Central memory CD8-positive, alpha-beta T cell (primary cell): ENCODE measurements at regions not wholly inside any gene's neighbourhood (a gene's known extent, or its start where the extent isn't known, plus 50 kb on each side); places are given as distances from the start of the nearest gene placed in this dataset.

ENCODE experiments used
- ATAC-seq: fragments of 150-1000 bp; cut with Tn5 transposase; replicated peaks from 2 replicates; pipeline ENCODE4 v1.10.0; 2022; ENCODE audit warnings: mild to moderate bottlenecking, moderate FRiP score, moderate number of reproducible peaks; ENCODE audit not compliant: poor library complexity, severe bottlenecking; ENCODE audit errors: extremely low read depth
- DNase-seq, 2 donors: peaks; one replicate each; pipeline ENCODE4 v3.0.0; 2021; ENCODE audit warnings: low spot score in 2 of 2
- H3K27ac Mint-ChIP-seq: one replicate; pipeline ENCODE4 v1.8.0; 2022; ENCODE audit warnings: low read depth, mild to moderate bottlenecking, moderate library complexity, mixed read lengths
- H3K27me3 Mint-ChIP-seq: one replicate; pipeline ENCODE4 v1.8.0; 2022; ENCODE audit warnings: mixed read lengths
- H3K36me3 Mint-ChIP-seq: one replicate; pipeline ENCODE4 v1.8.0; 2022; ENCODE audit warnings: mild to moderate bottlenecking, moderate library complexity, mixed read lengths; ENCODE audit not compliant: insufficient read depth
- H3K4me1 Mint-ChIP-seq: one replicate; pipeline ENCODE4 v1.8.0; 2022; ENCODE audit warnings: mixed read lengths
- H3K4me3 Mint-ChIP-seq: one replicate; pipeline ENCODE4 v1.8.0; 2022; ENCODE audit warnings: mild to moderate bottlenecking, moderate library complexity, mixed read lengths
- H3K9me3 Mint-ChIP-seq: one replicate; pipeline ENCODE4 v1.8.0; 2022; ENCODE audit warnings: mixed read lengths

GRCh38 chr3:137242836-137243400 is 285.1 kb downstream of the IL20RB start:
- no peak overlapping the region for H3K27ac Mint-ChIP-seq

GRCh38 chr3:137246491-137246890 is 288.7 kb downstream of the IL20RB start:
- ATAC-seq = no peak
- no peak for DNase-seq
- no peak overlapping the region for H3K27ac Mint-ChIP-seq
- peaks cover 15% of the 10 kb centered on the region for H3K27me3 Mint-ChIP-seq
- no peak overlapping the region for H3K4me3 Mint-ChIP-seq
- no peaks in the 10 kb centered on the region for H3K36me3 Mint-ChIP-seq
- no peaks in the 10 kb centered on the region for H3K4me1 Mint-ChIP-seq
- peaks cover 11% of the 10 kb centered on the region for H3K9me3 Mint-ChIP-seq

More at GRCh38 chr3:137242836-137243400, 285.1 kb downstream of the IL20RB start:
- Mint-ChIP-seq H3K27me3 (peaks cover 21% of the 10 kb centered on the region), H3K9me3 (peaks cover 4% of the 10 kb centered on the region), H3K4me1 (no peaks in the 10 kb centered on the region), H3K4me3 (no peak overlapping the region), H3K36me3 (no peaks in the 10 kb centered on the region)
- DNase-seq (no peak), ATAC-seq (no peak)

DNA sequence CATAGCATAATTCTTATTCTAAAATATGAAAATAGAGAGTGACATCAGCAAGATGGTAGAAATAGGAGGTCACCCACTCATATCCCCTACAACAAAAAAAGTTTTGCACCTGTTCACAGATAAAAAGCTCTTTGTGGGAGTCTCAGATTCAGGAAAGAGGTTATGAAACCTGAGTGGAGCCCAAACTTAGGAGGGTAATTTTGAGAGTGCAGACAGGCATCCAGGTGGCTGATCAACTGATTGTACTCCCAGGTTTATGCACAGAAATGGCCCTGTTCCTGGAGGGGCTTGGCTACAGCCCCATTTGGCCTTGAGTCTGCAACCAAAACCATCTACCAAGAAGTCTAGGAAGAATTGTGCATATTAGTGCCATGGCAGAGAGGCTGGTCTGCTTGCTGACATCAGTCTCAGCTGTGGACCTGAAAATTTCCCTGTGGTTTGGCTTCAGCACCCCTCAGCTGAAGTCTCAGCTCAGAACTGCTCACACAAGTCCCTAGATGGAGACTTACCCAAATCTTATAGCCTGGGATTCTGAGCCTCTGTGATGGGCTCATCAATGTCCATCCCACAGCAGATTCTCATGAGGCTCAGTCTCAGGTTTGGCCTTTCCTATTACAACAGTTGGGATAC is 291.6 kb downstream of the IL20RB start:
- Mint-ChIP-seq H3K4me3 (no peak overlapping the region), H3K27me3 (no peaks in the 10 kb centered on the region), H3K27ac (no peak overlapping the region), H3K4me1 (no peaks in the 10 kb centered on the region), H3K36me3 (peaks cover 1% of the 10 kb centered on the region), H3K9me3 (peaks cover 6% of the 10 kb centered on the region)
- ATAC-seq (no peak), DNase-seq (no peak)

DNA sequence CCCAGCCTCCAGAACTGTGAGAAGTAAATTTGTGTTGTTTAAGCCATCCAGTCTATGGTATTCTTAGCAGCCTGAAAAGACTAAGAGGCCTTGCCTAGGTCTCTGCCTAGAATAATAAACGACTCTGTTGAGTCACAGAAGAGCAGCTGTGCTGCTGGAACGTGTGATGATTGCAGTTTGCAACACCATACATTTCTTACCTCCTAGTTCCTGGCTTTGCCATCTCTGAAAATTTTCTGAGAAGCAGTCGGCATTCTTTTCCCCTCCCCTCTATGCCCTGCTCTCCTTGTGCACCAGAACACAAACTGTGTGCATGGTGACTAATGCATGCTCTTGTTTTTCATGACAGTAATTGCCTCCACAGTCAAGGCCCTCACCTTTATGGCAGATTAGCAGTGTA is 301.3 kb downstream of the IL20RB start:
- peaks cover under 1% of the 10 kb centered on the region for H3K27me3 Mint-ChIP-seq
- ATAC-seq = no peak
- H3K9me3 Mint-ChIP-seq = no peaks in the 10 kb centered on the region
- H3K4me3 Mint-ChIP-seq = no peak overlapping the region
- no peak overlapping the region for H3K27ac Mint-ChIP-seq
- peaks cover 1% of the 10 kb centered on the region for H3K36me3 Mint-ChIP-seq
- no peaks in the 10 kb centered on the region for H3K4me1 Mint-ChIP-seq
- DNase-seq = no peak

DNA sequence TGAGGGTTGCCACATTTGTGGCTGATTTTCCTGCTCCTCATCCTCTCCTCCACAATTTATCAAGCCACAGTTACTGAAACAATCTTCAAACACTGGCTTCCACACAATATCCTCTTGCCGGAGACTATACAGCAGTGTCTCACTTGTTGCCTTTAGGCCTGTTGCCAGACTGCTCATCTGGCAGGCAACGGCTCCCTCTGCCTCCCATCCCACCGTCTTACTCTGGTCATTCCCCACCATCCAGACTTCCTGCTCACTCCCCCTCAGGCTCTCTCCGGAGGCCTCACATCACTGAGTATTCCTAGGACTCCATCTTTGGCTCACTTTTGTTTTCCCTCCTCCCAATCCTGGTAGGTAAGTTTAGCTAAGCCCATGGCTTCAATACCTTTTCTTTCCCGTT is 301.9 kb downstream of the IL20RB start:
- Mint-ChIP-seq H3K4me1 (no peaks in the 10 kb centered on the region), H3K4me3 (no peak overlapping the region), H3K27me3 (peaks cover 7% of the 10 kb centered on the region), H3K9me3 (no peaks in the 10 kb centered on the region), H3K36me3 (no peaks in the 10 kb centered on the region), H3K27ac (no peak overlapping the region)
- DNase-seq = no peak
- no peak for ATAC-seq

GRCh38 chr3:137264071-137264820 is 306.5 kb downstream of the IL20RB start:
- ATAC-seq = no peak
- no peaks in the 10 kb centered on the region for H3K4me1 Mint-ChIP-seq
- no peaks in the 10 kb centered on the region for H3K36me3 Mint-ChIP-seq
- no peak for DNase-seq
- no peaks in the 10 kb centered on the region for H3K9me3 Mint-ChIP-seq
- H3K27ac Mint-ChIP-seq = no peak overlapping the region
- H3K4me3 Mint-ChIP-seq = no peak overlapping the region
- H3K27me3 Mint-ChIP-seq = peaks cover 22% of the 10 kb centered on the region

DNA sequence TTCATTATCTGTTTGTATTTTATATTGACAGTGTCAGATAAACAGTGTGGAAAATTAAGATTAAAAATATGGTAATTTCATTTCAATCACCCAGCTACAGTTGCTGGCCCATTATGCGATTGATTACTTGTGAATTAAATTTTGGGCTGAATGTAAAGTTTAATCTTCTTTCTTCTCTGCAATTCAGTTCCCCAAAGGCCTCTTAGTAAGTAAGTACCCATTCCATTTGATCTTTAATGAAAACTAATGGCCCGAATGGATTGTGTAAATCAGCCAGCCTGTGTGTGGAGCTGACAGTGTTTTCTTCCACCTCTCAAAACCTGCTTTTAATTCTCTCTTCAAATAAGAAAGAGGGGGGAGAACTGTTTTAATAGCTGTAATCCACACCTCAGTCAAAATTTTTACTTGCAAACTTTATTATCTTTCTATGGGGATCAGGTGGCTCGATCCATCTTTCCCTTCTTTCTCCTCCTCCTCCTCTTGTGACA is 307.1 kb downstream of the IL20RB start:
- H3K4me1 Mint-ChIP-seq = no peaks in the 10 kb centered on the region
- H3K27me3 Mint-ChIP-seq = peaks cover 22% of the 10 kb centered on the region
- no peak overlapping the region for H3K27ac Mint-ChIP-seq
- H3K9me3 Mint-ChIP-seq = no peaks in the 10 kb centered on the region
- no peak overlapping the region for H3K4me3 Mint-ChIP-seq
- no peaks in the 10 kb centered on the region for H3K36me3 Mint-ChIP-seq
- ATAC-seq (no peak), DNase-seq (no peak)

- no peaks in the 10 kb centered on the region for H3K4me1 Mint-ChIP-seq
- no peaks in the 10 kb centered on the region for H3K36me3 Mint-ChIP-seq
- DNase-seq = no peak
- H3K9me3 Mint-ChIP-seq = peaks cover 11% of the 10 kb centered on the region
- no peak overlapping the region for H3K27ac Mint-ChIP-seq
- H3K4me3 Mint-ChIP-seq = no peak overlapping the region
- H3K27me3 Mint-ChIP-seq = no peaks in the 10 kb centered on the region
- ATAC-seq = no peak
Measured at GRCh38 chr3:137282871-137283270, 325.1 kb downstream of the IL20RB start.

- ATAC-seq = no peak
- no peak overlapping the region for H3K27ac Mint-ChIP-seq
- H3K9me3 Mint-ChIP-seq = peaks cover 18% of the 10 kb centered on the region
- no peaks in the 10 kb centered on the region for H3K4me1 Mint-ChIP-seq
- DNase-seq = no peak
- H3K36me3 Mint-ChIP-seq = no peaks in the 10 kb centered on the region
- no peak overlapping the region for H3K4me3 Mint-ChIP-seq
- no peaks in the 10 kb centered on the region for H3K27me3 Mint-ChIP-seq
Measured at GRCh38 chr3:137285924-137286323, 328.1 kb downstream of the IL20RB start.

DNA sequence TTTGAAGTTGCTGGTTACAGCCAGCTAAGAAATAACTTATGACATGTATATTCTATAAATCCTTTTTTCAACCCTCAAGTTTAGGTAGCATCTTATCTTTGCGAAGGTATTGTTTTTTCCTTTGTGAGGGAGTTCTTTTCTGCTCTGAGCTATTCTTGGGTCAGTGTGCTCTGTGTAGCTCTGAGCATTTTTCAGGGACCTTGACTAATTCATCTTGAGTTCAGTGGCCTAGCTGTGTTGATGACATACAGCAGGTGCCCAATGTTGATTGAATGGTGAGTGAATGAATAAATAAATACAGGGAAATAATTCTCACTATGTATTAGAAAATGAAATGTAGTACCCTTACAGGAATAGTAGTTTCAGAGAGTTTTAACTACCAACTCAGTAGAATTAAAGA is 335.3 kb downstream of the IL20RB start:
- peaks cover 6% of the 10 kb centered on the region for H3K9me3 Mint-ChIP-seq
- H3K4me3 Mint-ChIP-seq = no peak overlapping the region
- H3K27ac Mint-ChIP-seq = no peak overlapping the region
- DNase-seq (no peak), ATAC-seq (no peak)
- H3K4me1 Mint-ChIP-seq = no peaks in the 10 kb centered on the region
- H3K36me3 Mint-ChIP-seq = no peaks in the 10 kb centered on the region
- no peaks in the 10 kb centered on the region for H3K27me3 Mint-ChIP-seq

DNA sequence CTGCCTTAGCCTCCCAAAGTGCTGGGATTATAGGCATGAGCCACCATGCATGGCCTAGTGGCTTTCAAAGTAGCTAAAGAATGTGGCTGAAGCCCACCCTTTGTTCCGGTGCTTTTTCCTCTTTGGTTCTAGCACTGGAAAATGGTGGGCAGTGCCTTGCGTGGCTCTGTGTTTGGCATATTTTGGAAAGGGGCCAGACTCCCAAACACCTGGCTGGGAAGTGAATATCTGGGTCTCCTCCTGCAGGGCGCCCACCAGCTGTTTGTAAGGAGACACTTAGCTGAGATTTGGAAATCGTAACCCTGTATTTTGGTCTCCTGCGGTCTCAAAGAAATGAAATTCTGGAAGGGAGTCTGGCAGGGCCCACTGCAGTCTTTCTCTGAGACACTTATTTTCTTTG is 336.4 kb downstream of the IL20RB start:
- ATAC-seq (no peak), DNase-seq (no peak)
- peaks cover 6% of the 10 kb centered on the region for H3K9me3 Mint-ChIP-seq
- H3K4me1 Mint-ChIP-seq = no peaks in the 10 kb centered on the region
- H3K27ac Mint-ChIP-seq = no peak overlapping the region
- H3K27me3 Mint-ChIP-seq = no peaks in the 10 kb centered on the region
- no peaks in the 10 kb centered on the region for H3K36me3 Mint-ChIP-seq
- H3K4me3 Mint-ChIP-seq = no peak overlapping the region

DNA sequence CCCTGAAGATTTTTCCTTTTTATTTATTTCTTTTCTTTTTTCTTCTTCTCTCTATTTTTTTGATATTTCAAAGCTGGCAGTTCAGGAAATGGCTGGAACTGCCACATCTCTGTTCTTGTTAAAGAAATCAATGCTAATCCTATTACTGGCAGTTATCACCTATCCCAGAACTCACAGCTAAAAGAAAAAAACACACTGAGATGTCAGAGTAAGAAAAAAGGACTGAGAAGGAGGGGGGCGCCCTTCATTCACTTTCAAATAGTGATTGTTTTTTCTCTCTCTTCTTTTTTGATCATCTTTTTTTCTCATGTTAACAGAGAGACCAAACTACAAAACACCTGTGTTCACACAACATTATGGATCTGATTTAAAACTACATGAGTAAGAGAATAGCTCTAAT is 337.1 kb downstream of the IL20RB start:
- H3K36me3 Mint-ChIP-seq = no peaks in the 10 kb centered on the region
- no peak for ATAC-seq
- no peaks in the 10 kb centered on the region for H3K27me3 Mint-ChIP-seq
- H3K9me3 Mint-ChIP-seq = peaks cover 6% of the 10 kb centered on the region
- H3K4me1 Mint-ChIP-seq = no peaks in the 10 kb centered on the region
- H3K4me3 Mint-ChIP-seq = no peak overlapping the region
- DNase-seq = no peak
- no peak overlapping the region for H3K27ac Mint-ChIP-seq

DNA sequence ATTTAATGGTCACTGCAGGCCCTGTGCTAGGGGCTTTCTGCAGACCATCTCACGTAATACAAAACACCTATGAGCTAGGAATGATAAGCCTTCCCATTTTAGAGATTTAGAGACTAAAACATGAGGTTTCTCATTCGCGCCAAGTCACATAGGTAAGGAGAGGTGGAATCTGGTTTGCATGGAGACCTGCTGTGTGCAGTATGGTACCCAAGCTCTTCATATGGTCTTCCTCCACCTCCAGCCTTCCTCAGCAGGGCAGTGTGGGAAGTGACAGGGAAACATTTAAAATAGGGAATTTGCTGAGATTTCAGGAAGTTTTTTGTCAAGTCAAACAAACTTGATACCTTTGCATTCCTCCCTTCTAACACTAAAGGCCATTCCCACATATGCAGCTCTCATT is 337.6 kb downstream of the IL20RB start:
- Mint-ChIP-seq H3K27me3 (no peaks in the 10 kb centered on the region), H3K9me3 (peaks cover 6% of the 10 kb centered on the region), H3K4me3 (no peak overlapping the region), H3K27ac (no peak overlapping the region), H3K4me1 (no peaks in the 10 kb centered on the region), H3K36me3 (no peaks in the 10 kb centered on the region)
- ATAC-seq (no peak), DNase-seq (no peak)
